LNCaP clone FGC (cell line): ENCODE measurements at regions not wholly inside any gene's neighbourhood (a gene's known extent, or its start where the extent isn't known, plus 50 kb on each side); places are given as distances from the start of the nearest gene placed in this dataset.

Source experiments
- DNase-seq: peaks from one replicate; pipeline ENCODE4 v3.0.0-alpha.2; 2011; ENCODE audit warnings: low read depth
- H3K4me3 ChIP-seq: 2 replicates; pipeline ENCODE4 v1.5.1; 2011; ENCODE audit warnings: mild to moderate bottlenecking, low read depth, low read length, control low read depth
- TF ChIP-seq, protein P1 (sequence below): IDR thresholded peaks from 2 replicates; pipeline ENCODE4 v1.5.1; 2012; ENCODE audit warnings: mild to moderate bottlenecking; ENCODE audit not compliant: control insufficient read depth, insufficient read depth; ENCODE audit errors: extremely low read depth

DNA sequence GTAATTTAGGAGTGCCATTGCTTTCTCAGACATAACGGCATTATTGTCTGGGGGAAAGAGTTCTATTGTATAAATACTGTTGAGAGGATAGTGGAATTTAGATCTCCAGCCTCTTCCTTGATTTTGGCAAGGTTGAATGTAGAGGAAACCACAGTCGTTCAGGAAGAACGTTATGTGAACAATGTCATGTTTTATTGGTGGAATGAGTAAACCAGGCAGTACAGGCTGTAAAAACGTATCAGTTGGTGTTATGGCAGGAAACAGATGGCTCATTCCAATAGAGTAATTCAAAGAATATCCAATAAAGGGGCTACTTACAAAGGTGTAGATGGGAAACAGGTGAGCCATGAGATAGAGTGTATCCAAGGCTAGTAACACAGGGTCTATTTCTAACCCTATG, 123.6 kb upstream of the SLC35B3 start:
- TF ChIP-seq, protein P1, sequence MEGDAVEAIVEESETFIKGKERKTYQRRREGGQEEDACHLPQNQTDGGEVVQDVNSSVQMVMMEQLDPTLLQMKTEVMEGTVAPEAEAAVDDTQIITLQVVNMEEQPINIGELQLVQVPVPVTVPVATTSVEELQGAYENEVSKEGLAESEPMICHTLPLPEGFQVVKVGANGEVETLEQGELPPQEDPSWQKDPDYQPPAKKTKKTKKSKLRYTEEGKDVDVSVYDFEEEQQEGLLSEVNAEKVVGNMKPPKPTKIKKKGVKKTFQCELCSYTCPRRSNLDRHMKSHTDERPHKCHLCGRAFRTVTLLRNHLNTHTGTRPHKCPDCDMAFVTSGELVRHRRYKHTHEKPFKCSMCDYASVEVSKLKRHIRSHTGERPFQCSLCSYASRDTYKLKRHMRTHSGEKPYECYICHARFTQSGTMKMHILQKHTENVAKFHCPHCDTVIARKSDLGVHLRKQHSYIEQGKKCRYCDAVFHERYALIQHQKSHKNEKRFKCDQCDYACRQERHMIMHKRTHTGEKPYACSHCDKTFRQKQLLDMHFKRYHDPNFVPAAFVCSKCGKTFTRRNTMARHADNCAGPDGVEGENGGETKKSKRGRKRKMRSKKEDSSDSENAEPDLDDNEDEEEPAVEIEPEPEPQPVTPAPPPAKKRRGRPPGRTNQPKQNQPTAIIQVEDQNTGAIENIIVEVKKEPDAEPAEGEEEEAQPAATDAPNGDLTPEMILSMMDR = no peak
- no peak overlapping the region for H3K4me3 ChIP-seq

DNA sequence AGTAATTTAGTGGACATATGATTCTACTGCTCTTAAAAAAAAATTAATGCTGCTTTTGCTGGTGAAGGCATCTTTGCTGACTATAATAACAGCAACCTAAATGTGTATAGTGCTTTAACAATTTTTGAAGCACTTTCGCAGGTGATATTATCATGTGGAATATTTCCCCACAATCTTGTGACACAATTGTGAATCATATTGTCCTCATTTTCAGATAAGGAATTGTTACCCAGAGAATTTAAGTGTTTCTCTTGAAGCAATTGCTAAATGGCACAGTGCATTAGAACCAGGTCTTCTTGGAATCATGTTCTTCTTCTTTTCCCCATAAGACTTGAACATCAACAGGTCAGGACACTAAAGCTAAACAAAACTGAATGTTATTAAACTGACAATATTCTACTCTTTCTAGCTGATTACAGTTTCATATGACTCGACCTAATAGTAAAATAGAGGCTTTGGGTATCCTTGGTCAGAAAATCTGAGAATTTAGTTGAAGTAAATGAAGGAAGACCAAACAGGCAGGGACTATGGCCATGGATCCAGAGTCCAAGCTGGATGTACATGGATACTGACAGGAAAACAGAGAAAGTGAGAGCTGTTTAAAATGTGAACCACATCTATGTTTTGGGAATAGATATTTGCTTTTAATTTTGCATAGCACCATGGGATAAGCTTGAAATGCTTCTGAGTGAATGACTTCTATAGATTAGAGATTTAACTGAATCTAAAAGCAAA, 121.8 kb upstream of the SLC35B3 start:
- TF ChIP-seq, protein P1 = no peak
- no peak for DNase-seq
- no peak overlapping the region for H3K4me3 ChIP-seq

More for the DNA sequence above, 123.6 kb upstream of the SLC35B3 start:
- peak; percentile 78 for DNase-seq

DNA sequence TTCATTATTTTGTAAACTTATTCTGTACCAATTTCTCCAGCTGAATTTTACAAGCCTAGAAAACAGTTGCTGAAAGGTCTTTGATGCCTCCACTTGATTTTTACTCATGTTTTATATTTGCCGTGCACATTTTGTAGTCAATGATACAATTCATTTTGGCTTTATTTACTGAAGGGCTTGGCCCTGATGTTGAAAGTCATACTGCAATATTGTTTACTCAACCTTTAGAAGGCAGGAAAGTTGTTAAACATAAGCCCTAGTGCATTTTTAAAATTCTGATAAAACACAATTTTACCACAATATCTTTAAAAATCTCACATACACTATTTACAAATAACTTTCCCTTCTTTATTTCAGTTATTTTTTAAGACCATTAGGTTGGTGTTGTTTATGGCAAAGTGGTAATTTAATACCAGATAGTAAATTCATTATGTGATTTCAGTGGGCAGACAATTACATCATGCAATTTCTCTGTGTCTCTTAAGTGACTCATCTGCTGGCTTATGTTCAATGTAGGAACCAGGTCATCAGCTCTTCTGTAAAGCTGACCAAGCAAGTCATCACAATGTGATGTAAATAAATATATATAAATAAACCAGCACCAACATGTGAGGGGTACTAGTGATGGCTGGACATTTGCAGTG, 121.1 kb upstream of the SLC35B3 start:
- DNase-seq = peak; percentile 84
- no peak overlapping the region for H3K4me3 ChIP-seq
- TF ChIP-seq, protein P1 = no peak

DNA sequence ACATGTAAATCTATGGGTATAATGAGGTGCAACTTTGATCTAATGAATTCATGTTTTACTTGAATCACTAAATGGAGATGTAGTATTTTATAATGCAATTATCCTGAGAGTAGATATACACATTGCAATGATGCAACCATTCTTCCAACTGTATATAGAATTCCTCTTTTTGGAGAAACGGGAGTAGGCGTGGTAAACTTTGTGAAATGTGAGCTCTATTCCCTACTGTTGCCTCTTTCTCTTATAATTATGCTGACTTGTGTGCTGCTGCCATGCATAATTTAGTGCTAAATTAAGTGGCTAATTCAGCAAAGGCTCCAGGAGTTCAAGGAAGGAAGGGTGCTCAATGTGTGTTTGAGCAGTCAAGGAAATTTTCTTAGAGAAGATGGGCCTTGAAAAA, 116.6 kb upstream of the SLC35B3 start:
- DNase-seq = no peak
- TF ChIP-seq, protein P1 = no peak
- no peak overlapping the region for H3K4me3 ChIP-seq

DNA sequence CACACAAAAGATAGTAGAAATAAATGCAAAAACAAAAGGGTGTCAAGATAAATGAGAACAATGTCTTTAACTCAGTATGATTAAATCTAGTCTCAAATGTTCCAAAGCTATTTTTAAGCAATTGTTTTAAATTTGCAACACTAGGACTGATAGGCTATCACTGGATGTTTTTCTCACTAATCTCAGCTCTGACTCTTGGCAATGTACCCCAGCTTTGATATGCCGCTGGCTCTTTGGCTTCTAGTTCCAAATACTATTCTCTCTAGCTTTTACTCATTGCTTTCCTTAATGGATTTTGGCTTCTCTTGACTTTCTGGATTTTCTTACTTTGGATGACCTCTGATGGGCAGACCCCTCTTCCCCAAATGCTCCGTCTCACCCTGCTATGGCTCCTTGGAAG, 116.0 kb upstream of the SLC35B3 start:
- DNase-seq = no peak
- no peak overlapping the region for H3K4me3 ChIP-seq
- TF ChIP-seq, protein P1 = no peak

DNA sequence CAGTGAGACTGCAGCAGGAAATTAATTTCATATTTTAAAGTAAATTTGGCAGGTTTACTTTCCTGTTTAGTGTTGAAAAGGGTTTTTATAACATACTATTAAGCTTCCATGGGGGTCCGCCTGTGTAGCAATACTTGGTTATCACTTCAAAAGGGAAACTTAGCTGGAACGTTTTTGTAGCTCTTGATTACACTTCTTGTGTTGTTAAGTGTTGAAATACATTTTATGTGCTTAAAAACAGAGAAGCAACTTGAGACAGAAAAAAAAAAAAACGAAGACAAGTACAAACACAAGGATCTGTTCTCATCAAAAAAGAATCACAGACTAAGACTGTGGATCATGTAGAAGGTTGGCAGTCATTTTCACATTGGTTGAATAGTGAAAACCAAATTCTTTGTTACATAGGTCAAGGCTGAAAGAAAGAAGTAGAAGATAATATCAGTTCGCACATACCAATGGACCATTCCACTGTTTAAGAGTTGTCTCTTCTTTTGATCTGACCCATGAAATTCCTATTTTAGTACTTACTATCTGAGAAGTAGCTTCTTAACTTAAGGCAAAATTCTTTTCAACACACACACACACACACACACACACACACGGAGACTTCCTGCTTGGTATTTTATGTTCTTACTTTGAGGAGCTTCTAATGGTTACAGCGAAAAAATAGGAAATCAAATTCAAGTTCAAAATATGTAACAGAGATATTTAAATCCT, 113.9 kb upstream of the SLC35B3 start:
- TF ChIP-seq, protein P1 = no peak
- no peak for DNase-seq
- no peak overlapping the region for H3K4me3 ChIP-seq

DNA sequence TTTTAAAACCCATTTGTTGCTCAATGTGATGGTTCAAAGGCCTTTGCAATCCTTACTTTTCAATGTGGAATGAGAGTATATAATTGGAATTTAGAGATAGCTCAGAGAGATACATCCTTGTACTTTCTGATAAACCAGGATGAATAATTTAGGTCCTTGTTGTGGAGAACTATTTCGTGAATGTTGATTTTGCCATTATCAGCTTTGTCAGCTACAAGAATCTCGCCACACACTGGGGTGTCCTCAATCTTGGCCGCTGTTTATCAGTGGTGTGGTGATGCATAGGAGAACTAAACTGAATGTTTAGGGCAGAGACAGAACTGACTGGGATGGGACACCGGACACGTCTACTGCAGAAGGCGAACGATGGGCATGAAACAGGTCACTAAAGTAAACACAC, 111.2 kb upstream of the SLC35B3 start:
- TF ChIP-seq, protein P1 = no peak
- no peak for DNase-seq
- no peak overlapping the region for H3K4me3 ChIP-seq
